HAP-1 (cell line): ENCODE measurements at regions not wholly inside any gene's neighbourhood (a gene's known extent, or its start where the extent isn't known, plus 50 kb on each side); places are given as distances from the start of the nearest gene placed in this dataset.
"Not testable (repeated sequence)": the region's sequence is repeated elsewhere in the genome, so short reads cannot be mapped to it uniquely, and the experiment has no call there.

Source experiments
- DNase-seq, 2 experiments: peaks; one replicate each; pipeline ENCODE4 v3.0.0-alpha.2; 2016 to 2020; ENCODE audit warnings: low spot score in 2 of 2
- H3K27me3 ChIP-seq: fragments of 250-450 bp; sonication (Bioruptor Pico); 2 replicates; pipeline ENCODE4 v1.5.1; 2020; ENCODE audit warnings: low read depth, mild to moderate bottlenecking, moderate library complexity
- H3K36me3 ChIP-seq: fragments of 250-450 bp; sonication (Bioruptor Pico); replicated peaks from 2 replicates; pipeline ENCODE4 v1.5.1; 2020; ENCODE audit warnings: mild to moderate bottlenecking
- H3K4me1 ChIP-seq: fragments of 250-450 bp; sonication (Bioruptor Pico); 2 replicates; pipeline ENCODE4 v1.5.1; 2020; ENCODE audit warnings: mild to moderate bottlenecking
- H3K4me3 ChIP-seq: fragments of 250-450 bp; sonication (Bioruptor Pico); 2 replicates; pipeline ENCODE4 v1.5.1; 2020; ENCODE audit warnings: mild to moderate bottlenecking, moderate library complexity
- H3K9me3 ChIP-seq: fragments of 250-450 bp; sonication (Bioruptor Pico); 2 replicates; pipeline ENCODE4 v1.5.1; 2020; ENCODE audit warnings: mild to moderate bottlenecking, moderate library complexity
- in situ Hi-C: fragments of 300-500 bp; cut with MboI; formaldehyde crosslinking; loops from 3 replicates; pipeline ENCODE4 v1.14.3; 2020; ENCODE audit warnings: low sequenced_read_pairs, inconsistent platforms, mixed read lengths

DNA sequence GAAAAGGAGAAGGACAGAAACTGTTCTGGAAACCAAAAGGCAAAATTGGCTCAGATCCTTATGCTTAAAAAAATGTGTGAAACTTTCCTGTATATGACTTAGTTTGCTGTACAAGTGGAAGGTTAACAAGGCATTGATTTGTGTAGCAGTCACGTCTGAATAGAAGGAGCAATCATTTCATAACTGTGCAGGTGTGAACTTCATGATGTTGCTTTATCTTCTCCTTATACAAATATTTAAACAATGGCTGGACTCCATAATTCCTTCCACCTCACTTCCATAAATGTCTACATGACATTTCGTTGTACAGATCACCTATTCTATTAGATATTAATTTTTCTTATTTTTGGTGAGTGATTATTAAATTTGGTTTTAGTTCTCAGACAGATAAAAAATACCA is 382.7 kb upstream of the NPAP1 start:
- Histone ChIP-seq H3K4me1 (no peaks in the 10 kb centered on the region), H3K36me3 (no peaks in the 10 kb centered on the region), H3K27me3 (no peaks in the 10 kb centered on the region), H3K4me3 (no peak overlapping the region), H3K9me3 (no peaks in the 10 kb centered on the region)
- in situ Hi-C loops = no loop called here
- DNase-seq = no peak

DNA sequence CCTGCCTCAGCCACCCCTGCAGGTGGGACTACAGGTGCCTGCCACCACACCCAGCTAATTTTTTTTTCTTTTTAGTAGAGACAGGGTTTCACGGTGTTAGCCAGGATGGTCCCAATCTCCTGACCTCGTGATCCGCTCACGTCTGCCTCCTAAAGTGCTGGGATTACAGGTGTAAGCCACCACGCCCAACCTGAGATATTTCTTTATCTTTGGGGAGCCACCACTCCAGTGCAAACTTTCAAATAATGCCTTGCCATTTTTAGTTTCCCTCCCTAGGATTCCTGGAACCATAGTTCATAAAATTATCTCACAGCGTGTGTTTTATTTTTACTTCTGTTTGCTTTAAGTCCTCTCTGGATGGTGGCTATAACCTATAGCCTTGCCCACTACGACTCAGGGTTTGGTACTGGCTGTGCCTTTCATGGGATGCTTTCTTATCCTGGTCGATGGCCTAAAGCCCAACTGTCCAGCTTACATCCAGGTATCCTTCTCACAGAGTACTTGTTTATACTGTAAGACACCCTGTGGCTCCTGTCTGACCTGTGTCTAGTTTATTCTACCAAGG is 374.7 kb upstream of the NPAP1 start:
- H3K4me1 ChIP-seq, H3K27me3 ChIP-seq, H3K4me3 ChIP-seq, H3K36me3 ChIP-seq, in situ Hi-C loops, H3K9me3 ChIP-seq, DNase-seq: not testable (repeated sequence)

DNA sequence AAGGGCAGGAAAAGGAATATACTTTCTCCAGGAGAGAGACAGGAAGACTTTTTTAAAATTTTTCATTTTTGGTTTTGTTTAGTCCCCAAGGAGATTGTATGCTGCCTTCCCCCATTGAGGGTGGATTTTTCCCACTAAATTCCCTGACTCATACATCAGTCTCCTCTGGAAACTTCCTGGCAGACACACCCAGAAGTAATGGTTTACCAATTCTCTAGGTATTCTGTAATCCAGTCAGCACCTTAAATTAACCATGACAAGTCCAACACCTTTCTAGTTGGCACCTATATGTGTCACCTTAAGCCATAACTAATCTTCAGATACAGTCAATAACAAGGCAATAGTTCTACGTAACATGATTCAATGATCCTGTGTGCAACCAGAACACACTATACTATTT is 373.6 kb upstream of the NPAP1 start:
- H3K9me3 ChIP-seq, H3K36me3 ChIP-seq, H3K4me3 ChIP-seq, H3K27me3 ChIP-seq, H3K4me1 ChIP-seq, DNase-seq, in situ Hi-C loops: not testable (repeated sequence)

DNA sequence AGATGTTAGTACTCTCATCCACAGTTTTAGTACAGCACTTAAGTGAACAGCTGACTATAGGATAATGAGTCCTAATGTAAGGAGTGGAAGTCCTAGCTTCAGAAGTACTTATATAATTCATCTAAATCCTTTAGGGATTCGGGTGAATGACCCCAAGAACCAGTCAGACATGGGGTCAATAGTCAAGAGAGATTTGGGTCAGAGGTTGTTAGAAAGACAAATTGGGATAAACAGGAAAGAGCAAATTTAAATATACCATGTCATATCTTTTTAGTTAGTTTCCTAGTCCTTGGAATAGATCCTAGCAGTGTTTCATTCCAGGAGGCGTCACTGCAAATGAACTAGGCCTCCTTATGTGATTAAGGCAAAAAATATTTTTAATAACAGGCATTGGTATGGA is 370.8 kb upstream of the NPAP1 start:
- in situ Hi-C loops, H3K4me1 ChIP-seq, DNase-seq, H3K9me3 ChIP-seq, H3K4me3 ChIP-seq, H3K27me3 ChIP-seq, H3K36me3 ChIP-seq: not testable (repeated sequence)

DNA sequence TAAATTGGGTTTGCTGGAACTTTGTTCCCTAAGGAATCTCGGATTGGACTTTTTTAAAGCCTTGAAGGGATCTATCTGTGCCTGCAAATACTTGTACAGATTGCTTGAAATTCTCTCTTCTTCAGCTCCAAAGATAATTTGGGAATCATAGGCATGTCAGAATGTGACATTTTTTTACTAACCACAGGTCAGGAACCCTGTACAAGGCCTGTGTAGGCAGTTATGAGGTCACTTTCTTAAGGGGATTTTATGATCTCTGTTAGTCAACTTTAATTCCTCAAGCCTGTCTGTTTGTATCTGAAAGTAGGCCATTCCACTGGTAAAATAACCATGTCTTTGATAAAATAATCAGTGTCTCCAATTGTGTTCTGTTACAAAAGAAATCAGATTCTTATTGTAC is 369.9 kb upstream of the NPAP1 start:
- DNase-seq, in situ Hi-C loops, H3K4me1 ChIP-seq: not testable (repeated sequence)

DNA sequence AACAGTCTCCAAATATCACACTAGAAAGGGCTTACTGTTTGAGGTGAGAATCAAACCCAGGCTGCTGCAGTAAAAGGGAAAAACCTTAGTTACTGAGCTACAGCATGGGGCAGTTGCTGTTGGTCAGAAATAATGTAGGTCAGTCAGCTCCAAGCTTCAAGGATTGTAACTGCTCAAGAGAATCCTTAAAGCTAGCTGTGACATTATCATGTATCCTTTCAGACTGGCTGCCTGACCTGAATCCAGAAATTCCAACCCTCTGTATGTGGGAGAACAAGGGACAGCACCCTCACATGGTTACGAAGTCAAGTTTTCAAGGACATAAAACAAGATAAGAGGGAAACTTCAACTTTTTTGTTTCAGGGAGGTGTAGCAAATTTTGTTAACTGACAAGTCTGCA is 365.9 kb upstream of the NPAP1 start:
- DNase-seq, H3K9me3 ChIP-seq, in situ Hi-C loops, H3K4me1 ChIP-seq, H3K36me3 ChIP-seq, H3K27me3 ChIP-seq, H3K4me3 ChIP-seq: not testable (repeated sequence)

More for the DNA sequence above, 369.9 kb upstream of the NPAP1 start:
- not testable (repeated sequence) for H3K27me3 ChIP-seq, H3K36me3 ChIP-seq, H3K4me3 ChIP-seq, H3K9me3 ChIP-seq

DNA sequence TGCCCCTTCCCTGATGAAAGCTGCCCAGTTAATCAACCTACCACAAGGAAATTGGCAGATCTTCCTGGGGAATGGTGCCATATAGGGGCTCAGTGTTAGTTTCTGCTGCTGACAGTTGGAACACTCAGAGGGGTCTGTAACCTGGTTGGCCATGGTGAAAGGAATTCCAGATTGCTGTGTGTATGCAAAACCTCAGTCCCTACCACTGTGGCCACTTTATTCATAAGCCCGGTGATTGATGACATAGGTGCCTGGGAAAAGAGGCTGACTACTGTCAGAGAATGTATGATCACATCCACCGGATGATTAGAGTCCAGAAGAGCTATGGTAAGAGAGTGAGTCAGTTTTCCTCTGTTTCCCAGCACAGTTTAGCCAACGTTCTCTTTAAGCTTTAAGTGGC is 363.9 kb upstream of the NPAP1 start:
- in situ Hi-C loops, DNase-seq, H3K36me3 ChIP-seq, H3K27me3 ChIP-seq, H3K4me3 ChIP-seq, H3K9me3 ChIP-seq, H3K4me1 ChIP-seq: not testable (repeated sequence)

DNA sequence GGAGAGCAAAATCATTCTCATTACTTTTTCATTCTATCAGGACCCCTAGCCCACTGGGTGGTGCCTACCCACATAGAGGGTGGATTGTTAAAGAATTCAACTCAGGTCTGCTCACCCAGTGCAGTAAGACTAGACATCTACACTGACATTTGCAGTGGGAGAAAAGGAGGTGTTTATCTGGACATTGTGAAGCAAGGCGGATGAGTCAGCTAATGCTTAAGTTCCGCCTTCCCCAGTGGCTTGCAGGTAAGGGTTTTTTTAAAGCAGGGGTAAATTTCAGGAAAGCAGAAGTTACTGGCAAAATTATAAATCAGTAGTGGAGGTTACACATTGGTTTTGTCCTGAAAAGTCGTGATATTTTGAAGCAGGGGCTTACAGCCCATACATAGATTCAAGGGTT is 359.2 kb upstream of the NPAP1 start:
- H3K4me3 ChIP-seq, DNase-seq, H3K36me3 ChIP-seq, H3K4me1 ChIP-seq, H3K9me3 ChIP-seq, in situ Hi-C loops, H3K27me3 ChIP-seq: not testable (repeated sequence)

DNA sequence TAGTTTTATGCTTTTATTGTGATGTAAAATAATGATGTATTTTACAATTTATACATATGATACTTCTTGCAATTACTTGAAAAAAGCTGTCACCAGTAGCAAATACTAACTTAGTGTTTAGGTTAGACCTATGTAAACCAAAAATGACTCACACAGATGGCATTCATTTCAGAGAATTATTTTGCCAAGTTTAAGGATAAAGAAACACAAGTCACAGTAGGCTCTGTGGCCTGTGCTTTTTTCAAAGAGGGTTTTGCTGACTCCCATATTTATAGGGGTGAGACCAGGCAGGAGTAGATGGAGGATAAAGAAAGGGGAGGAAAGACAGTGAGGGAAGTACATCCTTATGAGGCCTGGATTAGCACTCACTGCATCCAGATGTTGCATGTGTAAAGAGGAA is 356.6 kb upstream of the NPAP1 start:
- in situ Hi-C loops = no loop called here
- H3K4me1 ChIP-seq = no peaks in the 10 kb centered on the region
- no peaks in the 10 kb centered on the region for H3K27me3 ChIP-seq
- H3K4me3 ChIP-seq = no peak overlapping the region
- DNase-seq = no peak
- H3K9me3 ChIP-seq = no peaks in the 10 kb centered on the region; the same call in 1 of the 2 replicates
- no peaks in the 10 kb centered on the region for H3K36me3 ChIP-seq

DNA sequence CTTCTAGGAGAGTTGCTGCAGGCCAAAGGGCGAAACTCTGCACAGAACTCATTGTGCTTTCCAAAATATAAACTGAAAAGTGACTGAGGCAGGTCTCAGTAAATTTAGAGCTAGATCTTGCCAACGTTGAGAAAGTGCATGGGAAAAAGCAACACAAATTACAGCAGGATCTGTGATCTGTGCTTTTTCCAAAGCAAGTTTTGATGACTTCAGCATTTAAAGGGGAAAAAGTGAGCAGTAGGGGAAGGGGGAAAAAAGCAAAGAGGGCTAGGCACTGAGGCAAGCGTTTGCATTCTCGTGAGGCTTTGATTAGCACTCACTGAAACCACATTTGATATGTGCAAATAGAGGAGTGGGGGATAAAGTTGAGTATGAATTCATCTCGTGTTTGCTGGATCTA is 351.5 kb upstream of the NPAP1 start:
- in situ Hi-C loops, H3K36me3 ChIP-seq, H3K4me1 ChIP-seq, H3K4me3 ChIP-seq, H3K27me3 ChIP-seq, DNase-seq, H3K9me3 ChIP-seq: not testable (repeated sequence)

DNA sequence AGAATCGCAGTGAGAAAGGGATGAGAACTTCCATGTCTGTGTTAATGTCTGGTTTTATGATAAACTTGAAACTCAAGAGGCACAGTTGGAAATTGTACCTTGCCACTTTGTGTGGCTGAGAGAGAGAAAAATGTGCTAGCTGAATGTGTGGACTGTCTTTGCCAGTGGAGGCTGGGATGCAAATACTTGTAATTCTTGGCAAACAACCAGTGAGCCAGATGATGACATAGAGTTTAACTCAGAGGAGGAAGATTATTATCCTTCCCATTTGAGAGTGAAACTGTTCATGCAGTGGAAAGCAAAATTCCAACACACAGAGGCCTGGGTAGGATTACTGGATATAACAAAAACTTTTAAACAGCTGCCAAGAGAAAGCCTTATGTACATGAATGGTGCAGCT is 349.1 kb upstream of the NPAP1 start:
- H3K27me3 ChIP-seq, DNase-seq, H3K4me3 ChIP-seq, H3K9me3 ChIP-seq, in situ Hi-C loops, H3K36me3 ChIP-seq, H3K4me1 ChIP-seq: not testable (repeated sequence)

DNA sequence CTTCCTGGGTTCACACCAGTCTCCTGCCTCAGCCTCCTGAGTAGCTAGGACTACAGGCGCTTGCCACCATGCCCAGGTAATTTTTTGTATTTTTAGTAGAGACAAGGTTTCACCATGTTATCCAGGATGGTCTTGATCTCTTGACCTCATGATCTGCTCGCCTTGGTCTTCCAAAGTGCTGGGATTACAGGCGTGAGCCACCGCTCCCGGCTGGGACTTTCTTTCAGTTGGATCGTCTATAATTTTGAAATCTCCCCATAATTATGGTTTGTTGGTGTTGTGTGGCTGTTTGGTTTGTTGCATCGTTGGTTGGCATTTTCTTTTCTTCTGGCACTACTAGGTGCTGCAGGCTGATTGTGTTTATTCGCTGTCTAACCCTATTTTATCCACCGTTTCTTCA is 343.6 kb upstream of the NPAP1 start:
- H3K27me3 ChIP-seq, H3K36me3 ChIP-seq, DNase-seq, in situ Hi-C loops, H3K4me1 ChIP-seq, H3K9me3 ChIP-seq, H3K4me3 ChIP-seq: not testable (repeated sequence)

DNA sequence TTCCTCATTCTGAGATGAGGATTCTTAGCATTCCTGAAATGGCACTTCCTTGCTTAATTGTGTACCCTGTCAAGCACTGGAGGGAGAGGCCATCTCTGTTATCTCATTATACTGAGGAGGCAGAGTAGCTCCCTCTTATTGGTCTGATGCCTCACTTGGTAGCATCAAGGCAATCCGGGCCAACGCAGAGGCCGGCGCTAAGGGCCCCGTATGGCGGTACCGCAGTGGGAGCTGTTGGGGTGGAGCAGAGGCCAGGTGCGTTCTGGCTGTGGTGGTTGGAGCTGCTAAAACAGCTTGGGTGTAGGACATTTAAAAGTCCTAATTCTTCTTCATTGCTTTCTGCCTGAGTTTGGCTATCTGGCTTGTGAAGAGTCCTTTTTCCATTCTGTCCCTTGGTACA is 333.7 kb upstream of the NPAP1 start:
- DNase-seq, in situ Hi-C loops, H3K4me1 ChIP-seq, H3K4me3 ChIP-seq, H3K36me3 ChIP-seq, H3K27me3 ChIP-seq, H3K9me3 ChIP-seq: not testable (repeated sequence)

DNA sequence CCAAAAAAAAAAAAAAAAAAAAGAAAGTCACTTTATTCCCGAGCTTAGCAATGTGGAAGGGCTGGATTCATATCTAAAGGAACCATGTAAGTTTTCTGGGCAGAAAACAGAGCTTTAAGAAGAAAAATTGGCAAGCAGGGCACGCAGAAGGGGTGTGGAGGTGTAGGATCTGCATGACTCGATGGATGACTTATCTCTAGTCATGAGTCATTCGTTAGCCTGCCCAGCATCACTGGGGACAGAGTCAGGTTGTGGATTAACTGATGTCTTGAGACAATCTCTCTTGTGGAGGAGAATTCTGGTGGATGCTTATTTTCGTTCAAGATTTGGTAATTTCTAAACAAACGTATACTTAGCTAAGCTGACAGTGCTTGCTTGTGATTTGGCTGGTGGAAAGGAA is 322.8 kb upstream of the NPAP1 start:
- H3K27me3 ChIP-seq, DNase-seq, H3K36me3 ChIP-seq, H3K4me3 ChIP-seq, in situ Hi-C loops, H3K4me1 ChIP-seq, H3K9me3 ChIP-seq: not testable (repeated sequence)

DNA sequence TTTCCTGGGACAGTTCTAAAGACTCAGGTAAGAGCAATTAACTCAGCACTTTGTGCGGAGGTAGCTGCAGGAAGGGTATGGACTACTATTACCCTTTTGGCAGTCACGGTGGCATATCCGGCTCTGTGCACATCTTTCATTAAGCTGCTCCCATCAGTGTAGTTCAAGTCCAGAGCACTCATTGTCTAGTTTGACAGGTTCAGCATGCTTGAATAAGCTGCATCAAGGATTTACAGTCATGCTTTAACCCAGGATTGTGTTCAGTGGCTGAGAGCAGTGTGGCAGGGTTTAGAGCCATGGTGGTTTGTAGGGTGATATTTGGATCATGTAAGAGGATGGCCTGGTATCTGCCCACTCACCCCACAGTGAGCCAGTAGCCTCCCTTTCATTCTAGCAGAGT is 294.5 kb upstream of the NPAP1 start:
- H3K4me3 ChIP-seq, H3K4me1 ChIP-seq, H3K36me3 ChIP-seq, H3K9me3 ChIP-seq, in situ Hi-C loops, H3K27me3 ChIP-seq, DNase-seq: not testable (repeated sequence)
